B cell (primary cell): ENCODE measurements at regions not wholly inside any gene's neighbourhood (a gene's known extent, or its start where the extent isn't known, plus 50 kb on each side); places are given as distances from the start of the nearest gene placed in this dataset.

Source experiments
- ATAC-seq: fragments of 200-7000 bp; cut with Tn5 transposase; one replicate; pipeline ENCODE4 v1.10.0; 2021; ENCODE audit warnings: low read depth, mild to moderate bottlenecking, moderate number of reproducible peaks, moderate library complexity
- CTCF ChIA-PET: fragments of 350-600 bp; sonication (Branson Sonifier 250); formaldehyde crosslinking; loops from one replicate; lab custom pipeline; 2021; ENCODE audit warnings: antibody characterized with exemption, inconsistent platforms; lab: Charles Lee
- POLR2A ChIA-PET: fragments of 350-600 bp; sonication (Branson Sonifier 250); formaldehyde crosslinking; loops from one replicate; lab custom pipeline; 2021; ENCODE audit warnings: antibody characterized with exemption; lab: Charles Lee
- DNase-seq: peaks from one replicate; pipeline ENCODE4 v3.0.0; 2013
- H2AFZ ChIP-seq: 2 replicates; pipeline ENCODE4 v1.6.1; 2012; ENCODE audit warnings: mild to moderate bottlenecking, low read depth, low read length; ENCODE audit not compliant: insufficient read depth, poor library complexity, severe bottlenecking
- H3K27ac ChIP-seq, 2 donors: 1 replicate in 1 of 2; 2 replicates in 1 of 2; pipeline ENCODE4 v1.5.1; 2012 to 2013; ENCODE audit warnings: low read length in 2 of 2, mild to moderate bottlenecking in 2 of 2, moderate library complexity in 1 of 2
- H3K27me3 ChIP-seq, 4 experiments: fragments of 200-600 bp in 1 of 4; sonication (generic) in 1 of 4; replicated peaks in 1 of 4; 1 replicate in 2 of 4; 2 replicates in 2 of 4; pipeline versions ENCODE4 v1.6.1 to v1.7.0; 2013 to 2016; ENCODE audit warnings: low read length in 3 of 4, mild to moderate bottlenecking in 2 of 4, mixed read lengths in 1 of 4, moderate library complexity in 1 of 4; ENCODE audit not compliant: insufficient read depth in 4 of 4, control insufficient read depth in 3 of 4; ENCODE audit errors: control extremely low read depth in 1 of 4
- H3K36me3 ChIP-seq, 2 experiments: replicated peaks in 1 of 2; 1 replicate in 1 of 2; 2 replicates in 1 of 2; pipeline versions ENCODE4 v1.6.1 to v1.7.1; 2013; ENCODE audit warnings: low read length in 1 of 2; ENCODE audit not compliant: insufficient read depth in 2 of 2, control insufficient read depth in 1 of 2; ENCODE audit errors: control extremely low read depth in 1 of 2, extremely low read depth in 1 of 2
- H3K4me1 ChIP-seq, 2 donors: fragments of 200-600 bp in 1 of 2; sonication (generic) in 1 of 2; 1 replicate in 1 of 2; 2 replicates in 1 of 2; pipeline versions ENCODE4 v1.5.1 to v1.6.1; 2013 to 2017; ENCODE audit warnings: low read length in 2 of 2; ENCODE audit not compliant: control insufficient read depth in 2 of 2, insufficient read depth in 2 of 2
- H3K4me2 ChIP-seq: replicated peaks from 2 replicates; pipeline ENCODE3; 2012; ENCODE audit warnings: mild to moderate bottlenecking, low read depth, low read length; ENCODE audit not compliant: poor library complexity, severe bottlenecking
- H3K4me3 ChIP-seq, 5 experiments: fragments of 200-600 bp in 1 of 5; sonication (generic) in 1 of 5; 1 replicate in 3 of 5; 2 replicates in 2 of 5; pipeline versions ENCODE4 v1.5.1 to v1.7.0; 2011 to 2016; ENCODE audit warnings: low read length in 4 of 5, mild to moderate bottlenecking in 4 of 5, low read depth in 2 of 5, control low read depth in 1 of 5, moderate library complexity in 1 of 5; ENCODE audit not compliant: insufficient read depth in 1 of 5; ENCODE audit errors: control extremely low read depth in 1 of 5, extremely low read depth in 1 of 5
- H3K79me2 ChIP-seq: fragments of 200-600 bp; sonication (generic); one replicate; pipeline ENCODE4 v1.6.0; 2016; ENCODE audit warnings: low read length; ENCODE audit not compliant: control insufficient read depth, insufficient read depth
- H3K9ac ChIP-seq: fragments of 200-600 bp; sonication (generic); 2 replicates; pipeline ENCODE4 v1.6.1; 2017; ENCODE audit warnings: mild to moderate bottlenecking, low read length, moderate library complexity
- H3K9me3 ChIP-seq, 3 donors: one replicate each; pipeline versions ENCODE4 v1.6.1 to v1.7.1; 2013; ENCODE audit warnings: low read length in 2 of 3; ENCODE audit not compliant: control insufficient read depth in 2 of 3, insufficient read depth in 1 of 3; ENCODE audit errors: control extremely low read depth in 1 of 3
- H4K20me1 ChIP-seq: 2 replicates; pipeline ENCODE4 v1.6.0; 2012; ENCODE audit warnings: mild to moderate bottlenecking, low read length; ENCODE audit not compliant: insufficient read depth, control insufficient read depth, poor library complexity, severe bottlenecking
- H3K27ac Mint-ChIP-seq: one replicate; pipeline ENCODE4 v1.8.0; 2021; ENCODE audit warnings: mixed read lengths
- H3K27me3 Mint-ChIP-seq: one replicate; pipeline ENCODE4 v1.8.0; 2021; ENCODE audit warnings: mixed read lengths
- H3K4me1 Mint-ChIP-seq: one replicate; pipeline ENCODE4 v1.8.0; 2021; ENCODE audit warnings: mixed read lengths
- H3K4me3 Mint-ChIP-seq: one replicate; pipeline ENCODE4 v1.8.0; 2021; ENCODE audit warnings: mixed read lengths
- H3K9me3 Mint-ChIP-seq: one replicate; pipeline ENCODE4 v1.8.0; 2022; ENCODE audit warnings: mixed read lengths; ENCODE audit not compliant: insufficient read depth
- EZH2 ChIP-seq: IDR thresholded peaks from 2 replicates; pipeline ENCODE4 v1.6.1; 2012; ENCODE audit warnings: borderline replicate concordance, low read depth, mild to moderate bottlenecking, moderate library complexity, low read length; ENCODE audit not compliant: insufficient read depth, poor library complexity, severe bottlenecking
- WGBS: methylation state at CpG from one replicate; pipeline ENCODE4 v1.1.5; 2013; ENCODE audit warnings: missing lambda C conversion rate; ENCODE audit not compliant: insufficient coverage; 5-methylcytosine and 5-hydroxymethylcytosine counted together
- intact Hi-C: fragments of 100-400 bp; cut with micrococcal nuclease; formaldehyde crosslinking; loops from one replicate; pipeline ENCODE4 v1.10.0; 2022
- TF ChIP-seq, protein P1 (sequence below): fragments of 200-600 bp; IDR thresholded peaks from one replicate; pipeline ENCODE4 v1.8.0; 2022; ENCODE audit warnings: antibody characterized with exemption, mild to moderate bottlenecking

DNA sequence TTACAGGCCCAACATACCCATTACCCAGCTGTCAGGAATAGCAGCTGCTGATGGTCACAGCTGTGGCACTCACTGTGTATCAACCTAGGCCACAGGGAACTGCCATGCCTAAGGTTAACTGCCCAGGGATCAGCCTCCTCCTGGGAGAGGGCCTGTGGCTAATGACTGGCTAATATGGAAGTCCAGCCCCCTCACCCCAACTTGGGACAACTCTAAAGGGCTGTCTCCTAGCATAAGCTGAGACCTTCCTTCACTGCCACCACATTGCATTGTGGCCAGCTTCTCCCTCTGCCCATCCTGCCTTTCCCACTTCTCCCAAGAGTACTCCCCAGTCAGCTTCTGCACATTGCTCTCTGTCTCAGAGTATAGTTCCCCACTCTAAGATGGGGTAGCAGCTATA lies 316.5 kb downstream of the SMAD2 start:
- peaks cover 0 to 4% (median 0%) of the 10 kb centered on the region in 4 experiments for H3K27me3 ChIP-seq
- POLR2A ChIA-PET, result no interaction called here
- no peak for TF ChIP-seq EZH2
- TF ChIP-seq, protein P1, sequence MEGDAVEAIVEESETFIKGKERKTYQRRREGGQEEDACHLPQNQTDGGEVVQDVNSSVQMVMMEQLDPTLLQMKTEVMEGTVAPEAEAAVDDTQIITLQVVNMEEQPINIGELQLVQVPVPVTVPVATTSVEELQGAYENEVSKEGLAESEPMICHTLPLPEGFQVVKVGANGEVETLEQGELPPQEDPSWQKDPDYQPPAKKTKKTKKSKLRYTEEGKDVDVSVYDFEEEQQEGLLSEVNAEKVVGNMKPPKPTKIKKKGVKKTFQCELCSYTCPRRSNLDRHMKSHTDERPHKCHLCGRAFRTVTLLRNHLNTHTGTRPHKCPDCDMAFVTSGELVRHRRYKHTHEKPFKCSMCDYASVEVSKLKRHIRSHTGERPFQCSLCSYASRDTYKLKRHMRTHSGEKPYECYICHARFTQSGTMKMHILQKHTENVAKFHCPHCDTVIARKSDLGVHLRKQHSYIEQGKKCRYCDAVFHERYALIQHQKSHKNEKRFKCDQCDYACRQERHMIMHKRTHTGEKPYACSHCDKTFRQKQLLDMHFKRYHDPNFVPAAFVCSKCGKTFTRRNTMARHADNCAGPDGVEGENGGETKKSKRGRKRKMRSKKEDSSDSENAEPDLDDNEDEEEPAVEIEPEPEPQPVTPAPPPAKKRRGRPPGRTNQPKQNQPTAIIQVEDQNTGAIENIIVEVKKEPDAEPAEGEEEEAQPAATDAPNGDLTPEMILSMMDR, result no peak
- no peak overlapping the region for H2AFZ ChIP-seq
- no peak overlapping the region for H3K4me3 ChIP-seq
- CTCF ChIA-PET, result no interaction called here
- H3K4me2 ChIP-seq, result no peak overlapping the region
- Mint-ChIP-seq H3K27me3 (peaks cover 10% of the 10 kb centered on the region), H3K4me3 (no peak overlapping the region), H3K9me3 (no peaks in the 10 kb centered on the region), H3K4me1 (no peaks in the 10 kb centered on the region), H3K27ac (no peak overlapping the region)
- H3K9me3 ChIP-seq, result peaks cover 0 to 3% (median 0%) of the 10 kb centered on the region in 3 donors
- DNase-seq, result no peak
- no peak overlapping the region for H3K27ac ChIP-seq
- intact Hi-C loops, result no loop called here
- H3K79me2 ChIP-seq, result no peaks in the 10 kb centered on the region
- no peaks in the 10 kb centered on the region for H4K20me1 ChIP-seq
- H3K4me1 ChIP-seq, result no peaks in the 10 kb centered on the region
- no peaks in the 10 kb centered on the region for H3K36me3 ChIP-seq
- no peak overlapping the region for H3K9ac ChIP-seq
- ATAC-seq, result no peak

DNA sequence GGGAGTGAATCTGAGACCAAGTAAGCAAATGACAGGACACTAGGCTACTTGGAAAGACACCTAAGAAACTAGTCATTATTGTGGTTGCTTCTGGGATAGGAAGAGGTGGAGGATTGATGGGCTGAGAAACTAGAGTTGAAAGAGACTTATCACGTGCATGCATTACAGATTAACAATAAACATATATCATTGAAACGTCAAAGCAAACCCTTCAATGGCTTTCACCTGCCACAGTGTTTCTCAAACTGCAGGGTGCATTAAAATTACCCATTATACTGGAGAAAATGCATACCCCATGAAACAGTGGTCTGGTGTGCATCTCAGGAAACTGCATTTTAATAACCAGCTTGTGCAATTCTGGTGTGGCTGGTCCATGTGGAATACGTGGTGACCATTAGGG lies 318.8 kb downstream of the SMAD2 start:
- intact Hi-C loops, result no loop called here
- Mint-ChIP-seq H3K27me3 (peaks cover 13% of the 10 kb centered on the region), H3K27ac (no peak overlapping the region), H3K4me3 (no peak overlapping the region), H3K9me3 (no peaks in the 10 kb centered on the region), H3K4me1 (no peaks in the 10 kb centered on the region)
- no CpG with 5 or more reads among the region's 3 CpGs for WGBS
- no peak for TF ChIP-seq EZH2
- TF ChIP-seq, protein P1, result no peak
- DNase-seq (no peak), ATAC-seq (no peak)
- Histone ChIP-seq H3K4me1 (no peaks in the 10 kb centered on the region), H3K9me3 (peaks cover 0 to 3% (median 0%) of the 10 kb centered on the region in 3 donors), H3K4me3 (no peak overlapping the region), H3K27ac (no peak overlapping the region), H3K36me3 (no peaks in the 10 kb centered on the region), H4K20me1 (no peaks in the 10 kb centered on the region), H3K9ac (no peak overlapping the region), H3K27me3 (peaks cover 0 to 4% (median 0%) of the 10 kb centered on the region in 4 experiments), H3K79me2 (no peaks in the 10 kb centered on the region), H3K4me2 (no peak overlapping the region), H2AFZ (no peak overlapping the region)
- ChIA-PET POLR2A (no interaction called here), CTCF (interaction anchor here (1.1 to 1.5 kb wide), 2 partner anchors 135 to 137 kb away, joined by 3 to 8 read pairs; no protein-coding TSS in a partner anchor)
